Transverse colon (tissue), 4 donors: ENCODE measurements at regions not wholly inside any gene's neighbourhood (a gene's known extent, or its start where the extent isn't known, plus 50 kb on each side); places are given as distances from the start of the nearest gene placed in this dataset.

Experiments
- CTCF ChIP-seq, 5 experiments: fragments of 200-600 bp in 3 of 5; fragments of 450-650 bp in 2 of 5; sonication (generic) in 3 of 5; IDR thresholded peaks; 1 replicate in 2 of 5; 2 replicates in 3 of 5; pipeline ENCODE4 v1.5.1; 2016 to 2017; ENCODE audit warnings: antibody characterized with exemption in 5 of 5, inconsistent platforms in 3 of 5, mild to moderate bottlenecking in 2 of 5, moderate library complexity in 1 of 5
- POLR2AphosphoS5 ChIP-seq, 3 donors: sonication (generic); formaldehyde crosslinking; IDR thresholded peaks; one replicate each; pipeline ENCODE4 v1.6.1; 2016; ENCODE audit warnings: antibody characterized with exemption in 3 of 3

GRCh38 chr5:62077387-62077786 is 228.6 kb upstream of the KIF2A start:
- no peak for TF ChIP-seq CTCF (IDR thresholded peaks at IDR 0.05)
- TF ChIP-seq POLR2AphosphoS5 (IDR thresholded peaks at IDR 0.05): no peak
